ENCODE measurements at regions not wholly inside any gene's neighbourhood (a gene's known extent, or its start where the extent isn't known, plus 50 kb on each side); places are given as distances from the start of the nearest gene placed in this dataset.
A peak's percentile ranks its signal among the peaks of the same experiment; 100 is the strongest.
"Not testable (repeated sequence)": the region's sequence is repeated elsewhere in the genome, so short reads cannot be mapped to it uniquely, and the experiment has no call there.

GRCh38 chr12:69030321-69030720 is 97.3 kb upstream of the CPM start:
- DNase-seq, result no peak

GRCh38 chr12:69036533-69036932 is 103.6 kb upstream of the CPM start:
- no peak for DNase-seq

GRCh38 chr12:69036999-69037398 is 104.0 kb upstream of the CPM start:
- no peak for DNase-seq

- peak; percentile 59 for DNase-seq
These were observed 106.9 kb upstream of the CPM start for GRCh38 chr12:69039911-69040310.

- DNase-seq, result no peak
These were observed 109.6 kb upstream of the CPM start for GRCh38 chr12:69042557-69042956.

- no peak for DNase-seq
These were observed 110.0 kb upstream of the CPM start for GRCh38 chr12:69042970-69043369.

- DNase-seq, result no peak
These were observed 111.9 kb upstream of the CPM start for GRCh38 chr12:69044887-69045286.

GRCh38 chr12:69045430-69045829 is 112.5 kb upstream of the CPM start:
- no peak for DNase-seq

GRCh38 chr12:69046363-69046762 is 113.4 kb upstream of the CPM start:
- no peak for DNase-seq

GRCh38 chr12:69046920-69047319 is 113.9 kb upstream of the CPM start:
- no peak for DNase-seq

GRCh38 chr12:69047990-69048389 is 115.0 kb upstream of the CPM start:
- no peak for DNase-seq

- not testable (repeated sequence) for DNase-seq
These were observed 116.9 kb upstream of the CPM start for GRCh38 chr12:69049855-69050254.

GRCh38 chr12:69052613-69053408 is 119.8 kb upstream of the CPM start:
- DNase-seq, result no peak

- no peak for DNase-seq
These were observed 121.5 kb upstream of the CPM start for GRCh38 chr12:69054343-69055056.

- no peak for DNase-seq
These were observed 122.3 kb upstream of the CPM start for GRCh38 chr12:69055280-69055679.

- no peak for DNase-seq
These were observed 122.7 kb upstream of the CPM start for GRCh38 chr12:69055706-69056105.

GRCh38 chr12:69056743-69057515 is 124.0 kb upstream of the CPM start:
- DNase-seq, result no peak

- no peak for DNase-seq
These were observed 124.8 kb upstream of the CPM start for GRCh38 chr12:69057742-69058141.

- DNase-seq, result no peak
These were observed 126.8 kb upstream of the CPM start for GRCh38 chr12:69059465-69060457.

GRCh38 chr12:69061574-69061973 is 128.6 kb upstream of the CPM start:
- no peak for DNase-seq

GRCh38 chr12:69062621-69063237 is 129.8 kb upstream of the CPM start:
- DNase-seq, result no peak
